ENCODE measurements at regions not wholly inside any gene's neighbourhood (a gene's known extent, or its start where the extent isn't known, plus 50 kb on each side); places are given as distances from the start of the nearest gene placed in this dataset.

DNA sequence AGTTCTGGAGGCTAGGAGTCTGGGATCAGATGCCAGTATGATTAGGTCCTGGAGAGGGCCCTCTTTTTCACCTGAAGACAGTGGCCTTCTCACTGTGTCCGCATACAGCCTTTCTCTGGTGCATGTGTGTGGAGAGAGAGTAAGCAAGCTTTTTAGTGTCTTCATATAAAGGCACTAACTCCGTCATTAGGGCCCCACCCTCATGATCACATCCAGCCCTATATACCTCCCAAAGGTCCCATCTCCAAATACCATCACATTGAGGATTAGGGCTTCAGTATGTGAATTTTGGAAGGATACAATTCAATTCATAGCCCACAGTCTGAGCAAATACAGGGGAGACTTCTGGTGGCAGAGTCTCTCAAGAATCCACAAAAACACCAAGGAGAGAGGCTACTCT, 176.6 kb downstream of the BACH1 start:
- TF ChIP-seq POLR2A (IDR thresholded peaks at IDR 0.05): no peak
- TF ChIP-seq, protein P1, sequence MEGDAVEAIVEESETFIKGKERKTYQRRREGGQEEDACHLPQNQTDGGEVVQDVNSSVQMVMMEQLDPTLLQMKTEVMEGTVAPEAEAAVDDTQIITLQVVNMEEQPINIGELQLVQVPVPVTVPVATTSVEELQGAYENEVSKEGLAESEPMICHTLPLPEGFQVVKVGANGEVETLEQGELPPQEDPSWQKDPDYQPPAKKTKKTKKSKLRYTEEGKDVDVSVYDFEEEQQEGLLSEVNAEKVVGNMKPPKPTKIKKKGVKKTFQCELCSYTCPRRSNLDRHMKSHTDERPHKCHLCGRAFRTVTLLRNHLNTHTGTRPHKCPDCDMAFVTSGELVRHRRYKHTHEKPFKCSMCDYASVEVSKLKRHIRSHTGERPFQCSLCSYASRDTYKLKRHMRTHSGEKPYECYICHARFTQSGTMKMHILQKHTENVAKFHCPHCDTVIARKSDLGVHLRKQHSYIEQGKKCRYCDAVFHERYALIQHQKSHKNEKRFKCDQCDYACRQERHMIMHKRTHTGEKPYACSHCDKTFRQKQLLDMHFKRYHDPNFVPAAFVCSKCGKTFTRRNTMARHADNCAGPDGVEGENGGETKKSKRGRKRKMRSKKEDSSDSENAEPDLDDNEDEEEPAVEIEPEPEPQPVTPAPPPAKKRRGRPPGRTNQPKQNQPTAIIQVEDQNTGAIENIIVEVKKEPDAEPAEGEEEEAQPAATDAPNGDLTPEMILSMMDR (IDR thresholded peaks at IDR 0.05 in 4 of 5, conservative IDR thresholded peaks at IDR 0.05 in 1 of 5): no peak
